Upper lobe of right lung (tissue), 1 donor: ENCODE measurements at regions not wholly inside any gene's neighbourhood (a gene's known extent, or its start where the extent isn't known, plus 50 kb on each side); places are given as distances from the start of the nearest gene placed in this dataset.

Experiments
- ATAC-seq: fragments of 200-7000 bp; cut with Tn5 transposase; one replicate; pipeline ENCODE4 v1.9.1; 2020; ENCODE audit warnings: mild to moderate bottlenecking, moderate library complexity
- DNase-seq: peaks from one replicate; pipeline ENCODE4 v3.0.0-alpha.2; 2020
- H3K27ac ChIP-seq: fragments of 200-600 bp; one replicate; pipeline ENCODE4 v1.8.0; 2022
- H3K27me3 ChIP-seq: fragments of 200-600 bp; one replicate; pipeline ENCODE4 v1.8.0; 2022; ENCODE audit warnings: mild to moderate bottlenecking
- H3K36me3 ChIP-seq: fragments of 200-600 bp; one replicate; pipeline ENCODE4 v1.8.0; 2022
- H3K4me1 ChIP-seq: fragments of 200-600 bp; one replicate; pipeline ENCODE4 v1.8.0; 2022
- H3K4me3 ChIP-seq: fragments of 200-600 bp; one replicate; pipeline ENCODE4 v1.8.0; 2022; ENCODE audit warnings: mild to moderate bottlenecking
- H3K9me3 ChIP-seq: fragments of 200-600 bp; one replicate; pipeline ENCODE4 v1.8.0; 2022
- intact Hi-C: fragments of 100-400 bp; cut with DNase I; formaldehyde crosslinking; loops from one replicate; pipeline ENCODE4 v1.11.0; 2022
- TF ChIP-seq, protein P1 (sequence below): fragments of 200-600 bp; IDR thresholded peaks from one replicate; pipeline ENCODE4 v1.8.0; 2022; ENCODE audit warnings: antibody characterized with exemption
- donor health status: DM: no; HTN: yes; CAD: no; lungs with severe emphysema.

DNA sequence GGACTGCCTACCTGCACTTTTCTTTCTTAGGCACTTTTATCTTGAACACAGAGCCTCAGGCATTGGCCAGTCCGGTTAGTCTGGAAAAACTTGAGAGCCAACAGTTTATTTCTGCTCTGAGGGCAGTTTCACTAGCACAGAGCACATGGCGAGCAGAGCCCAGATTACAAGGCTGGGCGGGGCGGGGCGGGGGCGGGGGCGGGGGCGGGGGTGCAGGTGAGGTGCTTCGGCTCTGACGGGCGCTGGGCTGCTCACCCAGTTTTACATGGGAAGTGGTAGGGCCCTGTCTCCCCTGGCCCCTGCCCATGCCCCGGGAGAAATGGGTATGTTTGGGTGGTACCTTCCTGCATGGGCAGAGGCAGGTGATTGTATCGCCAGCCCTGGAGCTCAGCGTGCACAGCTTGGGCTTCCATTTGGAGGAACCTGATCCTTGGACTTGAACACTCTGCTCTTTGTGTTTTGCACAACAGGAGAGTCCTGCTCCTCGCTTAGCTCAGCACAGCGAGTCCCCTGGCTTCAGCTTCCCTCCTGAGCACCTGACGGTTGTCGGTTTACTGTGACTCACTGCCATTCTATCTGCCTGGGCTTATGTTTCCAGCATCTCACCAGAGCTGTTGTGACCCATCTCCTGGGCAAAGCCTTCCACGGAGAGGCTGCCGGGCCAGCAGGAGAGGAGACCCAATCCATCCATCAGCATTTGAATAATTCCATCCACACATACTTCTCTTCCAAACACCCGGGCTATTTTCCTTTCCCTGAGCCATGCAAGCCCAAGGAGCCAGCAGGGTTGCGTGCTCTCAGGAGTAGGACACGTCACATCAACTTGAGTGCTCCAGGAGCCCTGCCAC, 108.5 kb downstream of the ARF6 start:
- intact Hi-C loops, result loop anchor here (5.0 kb wide), 2 partner anchors 101 to 109 kb away; partner anchors contain the start of gene ARF6

DNA sequence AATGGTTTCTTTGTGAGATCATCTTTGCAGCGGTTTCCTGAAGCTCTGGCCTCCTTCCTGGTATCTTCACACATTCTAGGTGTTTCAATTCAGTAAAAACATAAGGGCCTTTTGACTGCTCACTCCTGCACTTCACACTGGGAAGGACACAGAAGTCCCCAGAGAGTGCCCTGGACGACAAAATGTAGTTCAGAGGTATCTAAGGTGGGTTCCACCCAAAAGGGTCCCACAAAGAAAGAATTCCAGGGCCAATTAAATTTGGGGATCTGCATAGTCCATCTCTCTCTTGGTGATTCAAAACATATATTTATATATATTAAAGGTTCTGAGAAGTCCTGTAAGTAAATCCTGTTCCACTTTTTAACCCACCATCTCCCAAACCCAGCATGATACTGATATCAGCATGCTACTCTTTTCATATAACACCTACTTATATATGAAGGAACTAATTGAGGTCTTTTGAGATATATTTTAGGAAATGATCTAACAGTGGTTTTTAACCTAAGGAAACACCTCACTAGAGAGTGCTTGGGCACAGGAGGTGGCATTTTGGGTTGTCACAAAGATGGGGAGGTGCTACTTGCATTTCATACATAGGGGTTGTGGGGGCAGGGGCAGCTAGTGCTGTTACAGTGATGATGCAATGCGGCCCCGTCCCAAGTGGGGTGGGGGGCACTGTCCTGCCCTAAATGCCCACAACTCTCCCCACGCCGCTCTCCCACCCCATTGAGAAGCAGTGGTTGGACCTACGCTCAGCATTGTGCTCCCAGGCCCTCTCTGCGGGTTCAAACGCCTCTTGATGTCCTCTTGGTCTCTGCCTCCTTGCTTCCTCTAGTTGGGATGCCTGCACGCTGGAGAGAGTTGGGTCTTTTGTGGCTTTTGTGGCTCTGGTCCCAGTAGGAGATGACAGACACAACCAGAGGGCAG, 109.4 kb downstream of the ARF6 start:
- Histone ChIP-seq H3K27ac (peak overlapping the region; percentile 93), H3K4me3 (peak overlapping the region; percentile 64), H3K27me3 (no peaks in the 10 kb centered on the region), H3K4me1 (peaks cover 45% of the 10 kb centered on the region), H3K36me3 (no peaks in the 10 kb centered on the region), H3K9me3 (no peaks in the 10 kb centered on the region)
- no peak for ATAC-seq
- no peak for DNase-seq
- TF ChIP-seq, protein P1, sequence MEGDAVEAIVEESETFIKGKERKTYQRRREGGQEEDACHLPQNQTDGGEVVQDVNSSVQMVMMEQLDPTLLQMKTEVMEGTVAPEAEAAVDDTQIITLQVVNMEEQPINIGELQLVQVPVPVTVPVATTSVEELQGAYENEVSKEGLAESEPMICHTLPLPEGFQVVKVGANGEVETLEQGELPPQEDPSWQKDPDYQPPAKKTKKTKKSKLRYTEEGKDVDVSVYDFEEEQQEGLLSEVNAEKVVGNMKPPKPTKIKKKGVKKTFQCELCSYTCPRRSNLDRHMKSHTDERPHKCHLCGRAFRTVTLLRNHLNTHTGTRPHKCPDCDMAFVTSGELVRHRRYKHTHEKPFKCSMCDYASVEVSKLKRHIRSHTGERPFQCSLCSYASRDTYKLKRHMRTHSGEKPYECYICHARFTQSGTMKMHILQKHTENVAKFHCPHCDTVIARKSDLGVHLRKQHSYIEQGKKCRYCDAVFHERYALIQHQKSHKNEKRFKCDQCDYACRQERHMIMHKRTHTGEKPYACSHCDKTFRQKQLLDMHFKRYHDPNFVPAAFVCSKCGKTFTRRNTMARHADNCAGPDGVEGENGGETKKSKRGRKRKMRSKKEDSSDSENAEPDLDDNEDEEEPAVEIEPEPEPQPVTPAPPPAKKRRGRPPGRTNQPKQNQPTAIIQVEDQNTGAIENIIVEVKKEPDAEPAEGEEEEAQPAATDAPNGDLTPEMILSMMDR, result no peak
- intact Hi-C loops, result loop anchor here (5.0 kb wide), 2 partner anchors 100 to 110 kb away; partner anchors contain the start of gene ARF6

More for the DNA sequence above, 108.5 kb downstream of the ARF6 start:
- TF ChIP-seq, protein P1, result no peak
- H3K27me3 ChIP-seq, result no peaks in the 10 kb centered on the region
- DNase-seq (peak; percentile 75), ATAC-seq (peak; percentile 46)
- H3K4me3 ChIP-seq, result peak overlapping the region; percentile 24
- peak overlapping the region; percentile 93 for H3K27ac ChIP-seq
- peaks cover 45% of the 10 kb centered on the region for H3K4me1 ChIP-seq
- no peaks in the 10 kb centered on the region for H3K36me3 ChIP-seq
- no peaks in the 10 kb centered on the region for H3K9me3 ChIP-seq

DNA sequence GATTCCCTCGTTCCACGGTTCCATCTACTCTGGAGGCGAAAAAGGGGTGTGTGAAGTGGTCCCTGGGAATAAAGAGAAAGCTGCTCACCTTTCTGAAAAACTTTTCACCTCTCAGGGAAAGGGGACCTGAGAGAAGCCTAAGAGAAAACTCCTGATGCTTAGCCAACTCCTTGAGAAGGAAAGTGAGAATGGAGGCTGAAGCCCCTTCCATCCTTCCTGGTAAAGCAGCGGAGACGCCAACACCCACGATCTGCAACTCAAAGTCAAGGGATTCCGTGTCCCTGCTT, 110.0 kb downstream of the ARF6 start:
- Histone ChIP-seq H3K27ac (peak overlapping the region; percentile 93), H3K36me3 (no peaks in the 10 kb centered on the region), H3K9me3 (no peaks in the 10 kb centered on the region), H3K4me3 (peak overlapping the region; percentile 64), H3K27me3 (no peaks in the 10 kb centered on the region), H3K4me1 (peaks cover 45% of the 10 kb centered on the region)
- intact Hi-C loops, result loop anchor here (5.0 kb wide), 2 partner anchors 99 to 111 kb away; partner anchors contain the start of gene ARF6
- TF ChIP-seq, protein P1, result no peak
- ATAC-seq (no peak), DNase-seq (no peak)

DNA sequence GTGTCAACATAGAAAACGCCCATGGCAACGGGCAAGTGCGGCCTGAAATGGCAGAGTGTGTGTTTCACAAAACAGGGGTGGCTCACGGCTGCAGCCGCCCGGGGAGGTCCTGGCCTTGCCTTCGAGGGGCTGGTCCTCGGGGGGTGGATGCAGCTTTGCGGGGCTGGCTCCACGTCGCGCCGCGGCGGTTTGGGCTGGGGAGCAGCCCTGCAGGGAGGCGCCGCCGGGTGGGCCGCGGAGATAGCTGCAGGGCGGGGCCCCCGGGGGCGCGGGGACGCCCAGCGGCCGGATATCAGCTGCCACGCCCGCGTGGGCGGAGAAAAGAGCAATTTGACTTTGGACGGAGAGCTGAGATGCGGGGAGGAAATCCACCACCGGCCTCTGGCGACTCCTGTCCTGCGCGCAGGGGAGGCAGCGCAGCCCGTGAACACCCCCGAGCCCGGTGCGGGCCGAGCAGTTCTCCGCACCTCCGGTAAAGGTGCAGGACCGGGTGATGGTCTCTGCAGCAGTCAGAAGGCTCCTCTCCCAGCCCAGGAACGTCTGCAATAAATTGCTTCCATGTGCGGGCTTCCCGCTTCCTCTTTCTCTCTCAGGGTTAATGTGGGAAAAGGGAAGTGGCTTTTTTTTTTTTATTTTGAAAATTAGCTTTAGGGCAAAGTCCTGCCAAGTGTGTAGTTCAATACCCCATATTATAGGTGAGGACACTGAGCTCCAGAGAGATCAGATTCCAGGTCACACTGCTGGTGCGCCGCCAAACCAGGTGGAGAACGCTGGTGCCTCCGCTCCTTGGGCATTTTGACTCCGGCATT, 110.5 kb downstream of the ARF6 start:
- Histone ChIP-seq H3K27ac (peak overlapping the region; percentile 93), H3K27me3 (no peaks in the 10 kb centered on the region), H3K9me3 (no peaks in the 10 kb centered on the region), H3K4me1 (peaks cover 45% of the 10 kb centered on the region), H3K36me3 (no peaks in the 10 kb centered on the region), H3K4me3 (peak overlapping the region; percentile 64)
- intact Hi-C loops, result loop anchor here (5.0 kb wide), 2 partner anchors 99 to 111 kb away; partner anchors contain the start of gene ARF6
- DNase-seq (peak; percentile 94), ATAC-seq (peak; percentile 84)
- TF ChIP-seq, protein P1, result peak; percentile 36

DNA sequence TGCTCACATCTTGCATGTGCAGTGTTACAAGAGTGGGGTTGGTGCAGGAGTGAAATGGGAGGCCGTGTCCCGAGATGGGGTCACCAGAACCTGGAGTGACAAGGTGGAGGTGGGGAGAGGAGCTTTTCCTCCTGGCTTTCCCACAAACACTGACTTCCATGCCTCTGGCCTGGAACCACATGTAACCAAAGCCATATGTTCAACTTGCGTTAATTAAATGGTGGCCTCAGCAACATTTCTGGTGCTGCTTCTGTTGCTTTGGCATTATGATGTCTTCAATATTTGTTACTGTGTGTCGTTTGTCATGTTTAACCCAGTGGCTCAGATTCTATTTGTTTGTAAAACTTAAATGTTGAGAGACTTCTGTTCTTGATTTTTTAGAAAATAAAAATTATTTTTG, 110.2 kb downstream of the VCPKMT start:
- H3K27me3 ChIP-seq, result no peaks in the 10 kb centered on the region
- H3K4me3 ChIP-seq, result no peak overlapping the region
- H3K4me1 ChIP-seq, result peaks cover 20% of the 10 kb centered on the region
- no peak overlapping the region for H3K27ac ChIP-seq
- intact Hi-C loops, result no loop called here
- H3K9me3 ChIP-seq, result no peaks in the 10 kb centered on the region
- ATAC-seq, result no peak
- DNase-seq, result no peak
- no peaks in the 10 kb centered on the region for H3K36me3 ChIP-seq
- TF ChIP-seq, protein P1, result no peak
